ENCODE measurements at regions not wholly inside any gene's neighbourhood (a gene's known extent, or its start where the extent isn't known, plus 50 kb on each side); places are given as distances from the start of the nearest gene placed in this dataset.

DNA sequence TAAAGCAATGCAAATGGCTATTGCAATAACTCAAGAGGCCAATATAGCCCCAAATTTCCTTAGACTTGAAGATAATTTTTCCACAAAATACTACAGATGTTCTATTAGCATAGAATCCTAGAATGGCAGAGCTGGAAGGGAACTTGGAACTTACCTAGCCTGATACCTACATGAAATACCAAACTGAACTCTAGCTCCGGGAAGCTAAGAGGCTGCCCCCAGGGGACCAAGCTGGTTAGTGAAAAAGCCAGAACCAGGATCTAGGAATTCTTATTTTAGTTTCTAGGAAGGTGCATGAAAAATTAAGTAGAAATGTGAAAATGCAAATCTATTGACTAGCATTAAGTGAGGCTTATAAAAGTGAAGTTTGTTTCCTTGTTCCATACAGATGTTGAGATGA lies 256.0 kb upstream of the CBLB start:
- no peak for TF ChIP-seq CTCF (IDR thresholded peaks at IDR 0.05; ENCODE audit: insufficient read depth, low read depth, low read length)
- no peak for DNase-seq (ENCODE audit: low read depth)
- no peak overlapping the region for H3K4me3 ChIP-seq (ENCODE audit: low read depth, low read length)

DNA sequence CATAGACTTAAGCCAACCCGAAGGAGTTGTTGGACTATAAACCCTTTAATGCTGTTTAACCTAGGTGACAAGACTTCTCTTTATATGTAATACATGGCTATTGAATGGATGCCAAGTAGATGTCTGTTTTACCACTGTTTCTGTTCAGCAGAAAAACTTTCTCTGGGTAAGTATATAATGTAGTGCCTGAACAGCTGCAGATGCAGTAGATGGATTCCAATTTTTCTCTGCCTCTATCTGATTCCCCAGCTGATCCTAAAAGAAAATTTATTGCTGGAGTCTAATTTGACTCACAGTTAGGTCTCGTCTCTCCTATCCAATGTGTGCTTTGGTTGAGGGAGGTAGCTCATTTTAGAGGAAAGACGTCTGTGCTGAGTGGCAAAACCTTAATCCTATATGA lies 256.5 kb upstream of the CBLB start:
- TF ChIP-seq CTCF (IDR thresholded peaks at IDR 0.05; ENCODE audit: insufficient read depth, low read depth, low read length) = no peak
- no peak for DNase-seq (ENCODE audit: low read depth)
- H3K4me3 ChIP-seq (ENCODE audit: low read depth, low read length) = no peak overlapping the region

GRCh38 chr3:106126067-106126845 lies 257.4 kb upstream of the CBLB start:
- no peak for DNase-seq (ENCODE audit: low read depth)
- no peak for TF ChIP-seq CTCF (IDR thresholded peaks at IDR 0.05; ENCODE audit: insufficient read depth, low read depth, low read length)
- no peak overlapping the region for H3K4me3 ChIP-seq (ENCODE audit: low read depth, low read length)

- no peak for TF ChIP-seq CTCF (IDR thresholded peaks at IDR 0.05; ENCODE audit: insufficient read depth, low read depth, low read length)
- no peak for DNase-seq (ENCODE audit: low read depth)
Observed at GRCh38 chr3:106126846-106127235, 258.0 kb upstream of the CBLB start.

GRCh38 chr3:106129939-106130338 lies 261.1 kb upstream of the CBLB start:
- no peak overlapping the region for H3K4me3 ChIP-seq (ENCODE audit: low read depth, low read length)
- no peak for DNase-seq (ENCODE audit: low read depth)
- TF ChIP-seq CTCF (IDR thresholded peaks at IDR 0.05; ENCODE audit: insufficient read depth, low read depth, low read length) = no peak

More at GRCh38 chr3:106126846-106127235, 258.0 kb upstream of the CBLB start:
- no peak overlapping the region for H3K4me3 ChIP-seq (ENCODE audit: low read depth, low read length)

GRCh38 chr3:106130384-106131198 lies 261.8 kb upstream of the CBLB start:
- DNase-seq (ENCODE audit: low read depth) = peak; percentile 80
- H3K4me3 ChIP-seq (ENCODE audit: low read depth, low read length) = no peak overlapping the region
- no peak for TF ChIP-seq CTCF (IDR thresholded peaks at IDR 0.05; ENCODE audit: insufficient read depth, low read depth, low read length)
